ENCODE measurements at regions not wholly inside any gene's neighbourhood (a gene's known extent, or its start where the extent isn't known, plus 50 kb on each side); places are given as distances from the start of the nearest gene placed in this dataset.
A peak's percentile ranks its signal among the peaks of the same experiment; 100 is the strongest.
"Not testable (repeated sequence)": the region's sequence is repeated elsewhere in the genome, so short reads cannot be mapped to it uniquely, and the experiment has no call there.

GRCh38 chr1:113269168-113269963, 120.9 kb upstream of the MAGI3 start:
- DNase-seq, result no peak

GRCh38 chr1:113271039-113271438, 119.3 kb upstream of the MAGI3 start:
- DNase-seq, result no peak

GRCh38 chr1:113275083-113275482, 115.2 kb upstream of the MAGI3 start:
- DNase-seq, result no peak

GRCh38 chr1:113275691-113276090, 114.6 kb upstream of the MAGI3 start:
- no peak for DNase-seq

GRCh38 chr1:113276507-113276906, 113.8 kb upstream of the MAGI3 start:
- DNase-seq, result no peak

GRCh38 chr1:113278371-113278770, 111.9 kb upstream of the MAGI3 start:
- no peak for DNase-seq

GRCh38 chr1:113278777-113279176, 111.5 kb upstream of the MAGI3 start:
- no peak for DNase-seq

GRCh38 chr1:113279776-113280391, 110.4 kb upstream of the MAGI3 start:
- no peak for DNase-seq

- DNase-seq, result no peak
These were observed 109.7 kb upstream of the MAGI3 start for GRCh38 chr1:113280581-113280980.

GRCh38 chr1:113281550-113281949, 108.8 kb upstream of the MAGI3 start:
- DNase-seq, result no peak

- DNase-seq, result no peak
These were observed 108.1 kb upstream of the MAGI3 start for GRCh38 chr1:113282008-113282892.

- no peak for DNase-seq
These were observed 107.4 kb upstream of the MAGI3 start for GRCh38 chr1:113282893-113283285.

- DNase-seq, result no peak
These were observed 106.4 kb upstream of the MAGI3 start for GRCh38 chr1:113283914-113284313.

- DNase-seq, result no peak
These were observed 104.2 kb upstream of the MAGI3 start for GRCh38 chr1:113286156-113286555.

- no peak for DNase-seq
These were observed 98.3 kb upstream of the MAGI3 start for GRCh38 chr1:113291777-113292602.

GRCh38 chr1:113292603-113293255, 97.6 kb upstream of the MAGI3 start:
- no peak for DNase-seq

GRCh38 chr1:113293256-113293626, 97.1 kb upstream of the MAGI3 start:
- no peak for DNase-seq

GRCh38 chr1:113297749-113298148, 92.6 kb upstream of the MAGI3 start:
- DNase-seq, result no peak

GRCh38 chr1:113298941-113299340, 91.4 kb upstream of the MAGI3 start:
- DNase-seq, result no peak

- DNase-seq, result no peak
These were observed 87.7 kb upstream of the MAGI3 start for GRCh38 chr1:113302636-113303035.

GRCh38 chr1:113303267-113303666, 87.0 kb upstream of the MAGI3 start:
- DNase-seq, result peak; percentile 29 to 85

GRCh38 chr1:113305029-113305428, 85.3 kb upstream of the MAGI3 start:
- not testable (repeated sequence) for DNase-seq
